ENCODE measurements at regions not wholly inside any gene's neighbourhood (a gene's known extent, or its start where the extent isn't known, plus 50 kb on each side); places are given as distances from the start of the nearest gene placed in this dataset.

GRCh38 chr18:53943326-53943860 lies 281.1 kb downstream of the MBD2 start:
- DNase-seq (no peak), ATAC-seq (no peak)
- no peak overlapping the region for H3K4me3 Mint-ChIP-seq
- H3K9me3 ChIP-seq (ENCODE audit: control insufficient read depth, low read length, poor library complexity, severe bottlenecking) = no peaks in the 10 kb centered on the region
- H3K27ac Mint-ChIP-seq = no peak overlapping the region
- H3K4me1 Mint-ChIP-seq = no peaks in the 10 kb centered on the region
- H3K36me3 Mint-ChIP-seq (ENCODE audit: low read depth) = no peaks in the 10 kb centered on the region
- H3K27me3 Mint-ChIP-seq = no peaks in the 10 kb centered on the region

GRCh38 chr18:53941601-53942338 lies 282.7 kb downstream of the MBD2 start:
- Mint-ChIP-seq H3K4me3 (no peak overlapping the region), H3K36me3 (ENCODE audit: low read depth) (no peaks in the 10 kb centered on the region), H3K27ac (no peak overlapping the region), H3K4me1 (peaks cover 2% of the 10 kb centered on the region), H3K27me3 (no peaks in the 10 kb centered on the region)
- ATAC-seq (no peak), DNase-seq (no peak)
- no peaks in the 10 kb centered on the region for H3K9me3 ChIP-seq (ENCODE audit: control insufficient read depth, low read length, poor library complexity, severe bottlenecking)

DNA sequence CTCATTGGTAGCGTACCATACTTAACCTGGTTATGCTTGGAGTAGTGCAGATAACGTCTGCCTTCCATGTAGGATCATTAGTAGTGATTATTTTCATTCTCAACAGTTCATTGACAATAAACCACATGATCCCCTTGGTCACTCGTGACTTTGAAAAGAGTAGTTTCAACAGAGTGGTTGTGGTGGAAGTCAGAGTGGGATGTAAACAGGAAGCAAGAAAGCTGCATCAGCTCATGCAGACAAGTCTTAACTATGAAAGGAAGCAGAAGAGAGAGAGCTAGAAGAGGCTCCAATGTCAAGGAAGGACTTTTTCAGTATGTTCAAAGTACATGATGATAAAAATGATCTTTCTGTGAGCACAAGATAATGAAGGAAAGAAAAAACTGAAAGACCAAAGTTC lies 287.4 kb downstream of the MBD2 start:
- ATAC-seq (no peak), DNase-seq (no peak)
- H3K9me3 ChIP-seq (ENCODE audit: control insufficient read depth, low read length, poor library complexity, severe bottlenecking) = no peaks in the 10 kb centered on the region
- Mint-ChIP-seq H3K4me1 (peaks cover 2% of the 10 kb centered on the region), H3K36me3 (ENCODE audit: low read depth) (no peaks in the 10 kb centered on the region), H3K27me3 (no peaks in the 10 kb centered on the region), H3K27ac (no peak overlapping the region), H3K4me3 (no peak overlapping the region)

GRCh38 chr18:53935803-53936202 lies 288.7 kb downstream of the MBD2 start:
- Mint-ChIP-seq H3K27ac (no peak overlapping the region), H3K4me3 (no peak overlapping the region), H3K36me3 (ENCODE audit: low read depth) (peaks cover 4% of the 10 kb centered on the region), H3K27me3 (peaks cover 5% of the 10 kb centered on the region), H3K4me1 (peaks cover 2% of the 10 kb centered on the region)
- DNase-seq (no peak), ATAC-seq (no peak)
- no peaks in the 10 kb centered on the region for H3K9me3 ChIP-seq (ENCODE audit: control insufficient read depth, low read length, poor library complexity, severe bottlenecking)

GRCh38 chr18:53935399-53935798 lies 289.1 kb downstream of the MBD2 start:
- DNase-seq (no peak), ATAC-seq (no peak)
- H3K27ac Mint-ChIP-seq = no peak overlapping the region
- H3K36me3 Mint-ChIP-seq (ENCODE audit: low read depth) = peaks cover 5% of the 10 kb centered on the region
- no peaks in the 10 kb centered on the region for H3K9me3 ChIP-seq (ENCODE audit: control insufficient read depth, low read length, poor library complexity, severe bottlenecking)
- peaks cover 2% of the 10 kb centered on the region for H3K4me1 Mint-ChIP-seq
- no peak overlapping the region for H3K4me3 Mint-ChIP-seq
- H3K27me3 Mint-ChIP-seq = peaks cover 5% of the 10 kb centered on the region

DNA sequence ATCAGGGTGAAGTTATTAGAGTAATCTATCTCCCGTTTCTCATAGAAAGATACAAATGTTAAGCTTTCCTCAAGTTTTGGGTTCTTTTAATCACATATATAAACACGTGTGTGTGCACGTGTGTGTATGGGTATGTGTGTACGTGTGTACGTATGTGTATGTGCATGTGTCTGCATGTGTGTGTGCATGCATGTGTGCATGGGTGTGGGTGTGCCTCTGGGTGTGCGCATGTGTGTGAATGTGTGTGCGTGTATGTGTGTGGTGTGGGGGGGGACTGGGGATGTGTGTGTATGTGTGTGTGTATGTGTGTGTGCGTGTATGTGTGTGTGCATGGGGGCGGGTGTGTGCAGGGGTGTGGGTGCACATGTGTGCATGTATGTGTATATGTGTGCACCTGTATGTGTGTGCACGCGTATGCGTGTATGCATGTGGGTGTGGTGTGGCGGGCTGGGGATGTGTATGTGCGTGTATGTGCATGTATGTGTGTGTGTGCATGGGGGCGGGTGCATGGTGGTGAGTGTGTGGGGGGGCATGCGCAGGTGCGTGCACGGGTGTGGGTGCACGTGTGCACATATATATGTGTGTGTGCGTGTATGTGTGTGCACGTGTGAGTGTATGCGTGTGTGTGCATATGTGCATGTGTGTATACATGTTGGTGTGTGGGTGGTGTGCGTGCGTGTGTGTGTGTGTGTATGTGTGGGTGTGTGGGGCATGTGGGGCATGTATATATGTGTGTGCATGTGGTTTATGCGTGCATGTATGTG lies 304.0 kb downstream of the MBD2 start:
- Mint-ChIP-seq H3K36me3 (ENCODE audit: low read depth) (no peaks in the 10 kb centered on the region), H3K4me3 (no peak overlapping the region), H3K27ac (no peak overlapping the region), H3K4me1 (no peaks in the 10 kb centered on the region), H3K27me3 (peaks cover 12% of the 10 kb centered on the region)
- no peaks in the 10 kb centered on the region for H3K9me3 ChIP-seq (ENCODE audit: control insufficient read depth, low read length, poor library complexity, severe bottlenecking)
- ATAC-seq = no peak
- DNase-seq = no peak

- no peaks in the 10 kb centered on the region for H3K9me3 ChIP-seq (ENCODE audit: control insufficient read depth, low read length, poor library complexity, severe bottlenecking)
- H3K27ac Mint-ChIP-seq = no peak overlapping the region
- no peaks in the 10 kb centered on the region for H3K36me3 Mint-ChIP-seq (ENCODE audit: low read depth)
- no peak overlapping the region for H3K4me3 Mint-ChIP-seq
- no peak for ATAC-seq
- DNase-seq = no peak
- peaks cover 12% of the 10 kb centered on the region for H3K27me3 Mint-ChIP-seq
- no peaks in the 10 kb centered on the region for H3K4me1 Mint-ChIP-seq
These were observed 306.4 kb downstream of the MBD2 start for GRCh38 chr18:53918091-53918490.

DNA sequence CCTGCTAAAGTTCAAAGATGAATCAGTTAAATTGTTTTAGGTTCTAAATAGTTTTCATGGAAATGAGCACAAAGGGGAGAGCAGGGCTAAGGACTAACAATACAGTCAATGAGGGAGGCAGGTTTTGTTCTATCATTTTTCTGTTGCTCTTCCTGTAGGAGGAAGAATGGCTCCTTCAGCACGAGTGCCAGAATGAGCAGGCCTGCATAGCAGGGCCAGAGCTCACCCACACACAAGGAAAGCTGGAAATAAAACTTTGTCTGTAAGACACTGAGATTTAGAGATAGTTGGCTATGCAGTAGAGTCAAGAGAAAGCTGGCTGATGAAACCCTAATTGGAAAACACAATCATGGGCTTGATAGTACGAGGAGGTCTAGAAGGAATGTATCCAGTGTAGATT lies 313.3 kb downstream of the MBD2 start:
- Mint-ChIP-seq H3K4me3 (no peak overlapping the region), H3K36me3 (ENCODE audit: low read depth) (no peaks in the 10 kb centered on the region), H3K4me1 (peaks cover 4% of the 10 kb centered on the region), H3K27ac (no peak overlapping the region), H3K27me3 (peaks cover 16% of the 10 kb centered on the region)
- H3K9me3 ChIP-seq (ENCODE audit: control insufficient read depth, low read length, poor library complexity, severe bottlenecking) = no peaks in the 10 kb centered on the region
- no peak for ATAC-seq
- DNase-seq = no peak

- H3K9me3 ChIP-seq (ENCODE audit: control insufficient read depth, low read length, poor library complexity, severe bottlenecking) = no peaks in the 10 kb centered on the region
- Mint-ChIP-seq H3K27me3 (peaks cover 24% of the 10 kb centered on the region), H3K27ac (no peak overlapping the region), H3K36me3 (ENCODE audit: low read depth) (no peaks in the 10 kb centered on the region), H3K4me1 (peaks cover 4% of the 10 kb centered on the region), H3K4me3 (no peak overlapping the region)
- DNase-seq (no peak), ATAC-seq (no peak)
These were observed 314.8 kb downstream of the MBD2 start for GRCh38 chr18:53909668-53910067.

GRCh38 chr18:53907921-53908320 lies 316.5 kb downstream of the MBD2 start:
- no peak overlapping the region for H3K27ac Mint-ChIP-seq
- ATAC-seq = no peak
- H3K27me3 Mint-ChIP-seq = peaks cover 32% of the 10 kb centered on the region
- H3K9me3 ChIP-seq (ENCODE audit: control insufficient read depth, low read length, poor library complexity, severe bottlenecking) = no peaks in the 10 kb centered on the region
- peaks cover 4% of the 10 kb centered on the region for H3K4me1 Mint-ChIP-seq
- no peak overlapping the region for H3K4me3 Mint-ChIP-seq
- no peaks in the 10 kb centered on the region for H3K36me3 Mint-ChIP-seq (ENCODE audit: low read depth)
- no peak for DNase-seq

- ATAC-seq (no peak), DNase-seq (no peak)
- peaks cover 4% of the 10 kb centered on the region for H3K4me1 Mint-ChIP-seq
- no peaks in the 10 kb centered on the region for H3K36me3 Mint-ChIP-seq (ENCODE audit: low read depth)
- H3K9me3 ChIP-seq (ENCODE audit: control insufficient read depth, low read length, poor library complexity, severe bottlenecking) = no peaks in the 10 kb centered on the region
- H3K4me3 Mint-ChIP-seq = no peak overlapping the region
- H3K27ac Mint-ChIP-seq = no peak overlapping the region
- peaks cover 41% of the 10 kb centered on the region for H3K27me3 Mint-ChIP-seq
These were observed 317.8 kb downstream of the MBD2 start for GRCh38 chr18:53906681-53907080.

DNA sequence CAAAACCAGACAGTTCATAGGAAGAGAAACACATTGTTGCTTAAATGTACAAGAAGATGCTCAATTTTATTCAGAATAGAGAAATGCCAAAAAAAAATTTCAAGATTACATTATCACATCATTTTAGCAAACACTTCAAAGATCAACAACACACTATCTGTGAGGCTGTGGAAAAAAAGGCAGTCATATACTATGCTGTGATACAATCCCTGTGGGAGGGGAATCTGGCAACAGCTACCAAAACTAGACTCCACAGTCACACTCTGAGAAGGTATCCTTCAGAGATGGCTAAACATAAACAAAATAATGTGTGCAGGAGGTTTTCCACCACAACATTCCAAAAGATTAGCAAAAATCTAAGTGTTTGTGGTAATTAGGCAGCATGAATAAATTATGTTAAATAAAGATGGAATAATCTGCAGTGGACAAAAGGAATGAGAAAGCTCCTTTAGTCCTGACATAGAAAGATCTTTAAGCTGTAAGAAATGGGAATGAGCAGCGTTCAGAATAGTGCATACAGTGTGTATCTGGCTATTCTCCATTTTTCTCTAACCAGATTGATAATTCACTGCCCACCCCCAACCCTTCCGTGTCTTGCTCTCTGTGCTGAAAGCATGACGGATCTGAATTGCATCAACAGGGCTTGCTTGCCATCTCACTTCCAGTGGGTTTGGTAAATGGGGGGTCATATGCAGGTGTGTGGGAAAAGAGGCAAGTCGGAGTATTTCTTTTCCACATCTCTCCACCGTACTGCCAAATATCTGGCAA lies 329.6 kb downstream of the MBD2 start:
- H3K9me3 ChIP-seq (ENCODE audit: control insufficient read depth, low read length, poor library complexity, severe bottlenecking) = no peaks in the 10 kb centered on the region
- no peak for DNase-seq
- Mint-ChIP-seq H3K27me3 (peaks cover 25% of the 10 kb centered on the region), H3K27ac (no peak overlapping the region), H3K4me1 (no peaks in the 10 kb centered on the region), H3K4me3 (no peak overlapping the region), H3K36me3 (ENCODE audit: low read depth) (no peaks in the 10 kb centered on the region)
- no peak for ATAC-seq

GRCh38 chr18:53887447-53887846 lies 337.0 kb downstream of the MBD2 start:
- H3K27ac Mint-ChIP-seq = no peak overlapping the region
- H3K9me3 ChIP-seq (ENCODE audit: control insufficient read depth, low read length, poor library complexity, severe bottlenecking) = no peaks in the 10 kb centered on the region
- H3K4me1 Mint-ChIP-seq = no peaks in the 10 kb centered on the region
- H3K27me3 Mint-ChIP-seq = peaks cover 7% of the 10 kb centered on the region
- ATAC-seq = no peak
- no peak for DNase-seq
- H3K4me3 Mint-ChIP-seq = no peak overlapping the region
- H3K36me3 Mint-ChIP-seq (ENCODE audit: low read depth) = no peaks in the 10 kb centered on the region

All from T-helper 17 cell (primary cell).